ENCODE measurements at regions not wholly inside any gene's neighbourhood (a gene's known extent, or its start where the extent isn't known, plus 50 kb on each side); places are given as distances from the start of the nearest gene placed in this dataset.

DNA sequence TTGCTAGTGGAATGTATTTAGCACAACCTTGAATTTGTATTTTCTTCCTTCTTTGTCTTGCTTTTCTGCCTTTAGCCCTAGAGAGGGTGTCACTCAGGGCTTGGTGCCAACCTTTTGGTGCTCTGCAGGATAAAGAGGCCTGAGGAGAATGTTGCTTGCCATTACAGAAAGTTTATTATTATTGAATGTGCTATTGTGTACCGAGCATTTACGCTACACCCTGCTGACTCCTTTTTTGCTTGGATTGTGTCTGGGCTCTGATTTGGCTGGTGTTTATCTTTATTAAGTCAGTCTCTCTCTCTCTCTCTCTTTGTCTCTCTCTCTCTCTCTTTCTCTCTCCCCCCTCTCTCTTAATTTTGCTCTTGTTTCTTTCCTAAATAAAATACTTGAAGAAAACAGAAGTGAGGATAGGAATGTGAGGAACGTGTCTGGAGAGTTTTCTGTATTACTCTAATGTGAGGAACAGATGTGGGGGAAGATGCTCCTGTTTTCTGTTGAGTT lies 284.4 kb upstream of the PHYHIPL start (continued):
- TF ChIP-seq REST (IDR thresholded peaks at IDR 0.05; ENCODE audit: borderline replicate concordance) = no peak

GRCh38 chr10:58894929-58895328 lies 281.5 kb upstream of the PHYHIPL start:
- no peak overlapping the region for H2AFZ ChIP-seq (ENCODE audit: low read depth, low read length)
- H3K79me2 ChIP-seq (replicated peaks; ENCODE audit: insufficient read depth, low read length) = no peaks in the 10 kb centered on the region
- no peak overlapping the region for H3K27ac ChIP-seq (ENCODE audit: low read length)
- no peaks in the 10 kb centered on the region for H3F3A ChIP-seq (ENCODE audit: insufficient read depth, low read length, poor library complexity, severe bottlenecking)
- H3K9me3 ChIP-seq (ENCODE audit: low read length) = no peaks in the 10 kb centered on the region
- H3K9ac ChIP-seq (ENCODE audit: low read length) = no peak overlapping the region
- no peaks in the 10 kb centered on the region for H3K9me2 ChIP-seq (ENCODE audit: insufficient read depth, low read length)
- H3K27me3 ChIP-seq (ENCODE audit: insufficient read depth, low read depth, low read length) = no peaks in the 10 kb centered on the region
- H3K4me3 ChIP-seq (ENCODE audit: low read length) = no peak overlapping the region
- no peaks in the 10 kb centered on the region for H3K36me3 ChIP-seq (ENCODE audit: insufficient read depth, low read length)
- H3K4me2 ChIP-seq (ENCODE audit: low read length) = no peak overlapping the region
- no peak for TF ChIP-seq TAF1 (IDR thresholded peaks at IDR 0.05; ENCODE audit: low read depth)
- no peak for TF ChIP-seq RAD21 (conservative IDR thresholded peaks at IDR 0.05)
- TF ChIP-seq POLR2AphosphoS5 (IDR thresholded peaks at IDR 0.05) = no peak
- no peak for TF ChIP-seq MXI1 (conservative IDR thresholded peaks at IDR 0.05; ENCODE audit: poor library complexity, severe bottlenecking)
- TF ChIP-seq SMC3 (conservative IDR thresholded peaks at IDR 0.05; ENCODE audit: poor library complexity) = no peak
- no peak for TF ChIP-seq EP300 (conservative IDR thresholded peaks at IDR 0.05; ENCODE audit: poor library complexity, severe bottlenecking)
- TF ChIP-seq REST (IDR thresholded peaks at IDR 0.05; ENCODE audit: borderline replicate concordance) = no peak
- TF ChIP-seq CTCF (IDR thresholded peaks at IDR 0.05; ENCODE audit: poor library complexity, severe bottlenecking) = no peak
- no peak for TF ChIP-seq EZH2 (IDR thresholded peaks at IDR 0.05; ENCODE audit: borderline replicate concordance, insufficient read depth, low read length, poor library complexity, severe bottlenecking)
- no peaks in the 10 kb centered on the region for H4K20me1 ChIP-seq (ENCODE audit: insufficient read depth)
